ENCODE measurements at regions not wholly inside any gene's neighbourhood (a gene's known extent, or its start where the extent isn't known, plus 50 kb on each side); places are given as distances from the start of the nearest gene placed in this dataset.

- ATAC-seq, result no peak
Observed at GRCh38 chr9:18346745-18347144, 127.2 kb upstream of the ADAMTSL1 start.

DNA sequence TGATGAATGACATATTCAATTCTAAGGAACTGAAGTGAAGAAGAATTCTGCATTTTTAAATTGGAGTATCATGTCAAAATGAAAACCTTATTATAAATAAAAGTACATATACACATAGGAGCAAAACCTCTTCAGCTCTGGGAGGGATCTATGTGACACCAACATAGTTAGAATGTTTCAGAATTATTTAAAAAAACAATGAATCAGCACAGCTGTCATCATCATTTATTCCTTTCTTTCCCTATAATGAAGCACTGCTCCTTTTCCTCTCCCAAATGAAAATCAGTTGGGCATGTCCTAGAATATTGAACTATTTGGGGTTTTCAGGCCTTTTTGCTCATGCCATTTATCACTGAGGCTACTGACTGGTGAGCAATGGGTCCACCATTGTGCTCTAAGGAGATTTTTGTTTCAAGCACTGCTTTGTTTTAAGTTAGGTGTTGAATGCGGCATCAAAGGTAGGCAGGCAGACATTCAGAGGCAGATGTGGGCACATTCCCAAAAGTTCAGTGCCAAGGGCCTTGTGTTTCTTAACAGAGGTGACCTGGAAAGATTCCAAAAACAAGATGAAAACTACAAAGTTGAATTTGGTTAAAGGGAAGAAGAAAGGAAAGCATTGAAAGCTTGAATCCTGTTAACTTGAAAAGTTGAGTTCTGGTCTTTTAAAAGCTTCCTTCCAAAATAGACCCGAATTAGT lies 126.4 kb upstream of the ADAMTSL1 start:
- TF ChIP-seq, protein P1, sequence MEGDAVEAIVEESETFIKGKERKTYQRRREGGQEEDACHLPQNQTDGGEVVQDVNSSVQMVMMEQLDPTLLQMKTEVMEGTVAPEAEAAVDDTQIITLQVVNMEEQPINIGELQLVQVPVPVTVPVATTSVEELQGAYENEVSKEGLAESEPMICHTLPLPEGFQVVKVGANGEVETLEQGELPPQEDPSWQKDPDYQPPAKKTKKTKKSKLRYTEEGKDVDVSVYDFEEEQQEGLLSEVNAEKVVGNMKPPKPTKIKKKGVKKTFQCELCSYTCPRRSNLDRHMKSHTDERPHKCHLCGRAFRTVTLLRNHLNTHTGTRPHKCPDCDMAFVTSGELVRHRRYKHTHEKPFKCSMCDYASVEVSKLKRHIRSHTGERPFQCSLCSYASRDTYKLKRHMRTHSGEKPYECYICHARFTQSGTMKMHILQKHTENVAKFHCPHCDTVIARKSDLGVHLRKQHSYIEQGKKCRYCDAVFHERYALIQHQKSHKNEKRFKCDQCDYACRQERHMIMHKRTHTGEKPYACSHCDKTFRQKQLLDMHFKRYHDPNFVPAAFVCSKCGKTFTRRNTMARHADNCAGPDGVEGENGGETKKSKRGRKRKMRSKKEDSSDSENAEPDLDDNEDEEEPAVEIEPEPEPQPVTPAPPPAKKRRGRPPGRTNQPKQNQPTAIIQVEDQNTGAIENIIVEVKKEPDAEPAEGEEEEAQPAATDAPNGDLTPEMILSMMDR (IDR thresholded peaks at IDR 0.05), result no peak
- no peak overlapping the region for H3K4me3 ChIP-seq
- intact Hi-C loops (cut with DNase I), result no loop called here
- no peak overlapping the region for H3K27ac ChIP-seq
- H3K4me1 ChIP-seq, result peaks cover 0 to 10% (median 5%) of the 10 kb centered on the region in 9 donors
- 30 to 42% methylated on average over 2 of the region's 2 CpGs for WGBS, 2 donors
- no peaks in the 10 kb centered on the region for H3K36me3 ChIP-seq
- no peaks in the 10 kb centered on the region for H3K27me3 ChIP-seq
- ATAC-seq, result no peak
- DNase-seq, result no peak
- no peaks in the 10 kb centered on the region for H3K9me3 ChIP-seq

More at GRCh38 chr9:18346745-18347144, 127.2 kb upstream of the ADAMTSL1 start:
- H3K27ac ChIP-seq, result no peak overlapping the region
- no peaks in the 10 kb centered on the region for H3K27me3 ChIP-seq
- DNase-seq, result no peak
- TF ChIP-seq, protein P1 (IDR thresholded peaks at IDR 0.05), result no peak
- intact Hi-C loops (cut with DNase I), result no loop called here
- WGBS, 2 donors, result 90 to 93% methylated on average over 3 of the region's 3 CpGs
- H3K4me3 ChIP-seq, result no peak overlapping the region
- H3K36me3 ChIP-seq, result no peaks in the 10 kb centered on the region
- H3K4me1 ChIP-seq, result peaks cover 0 to 10% (median 5%) of the 10 kb centered on the region in 9 donors
- no peaks in the 10 kb centered on the region for H3K9me3 ChIP-seq

DNA sequence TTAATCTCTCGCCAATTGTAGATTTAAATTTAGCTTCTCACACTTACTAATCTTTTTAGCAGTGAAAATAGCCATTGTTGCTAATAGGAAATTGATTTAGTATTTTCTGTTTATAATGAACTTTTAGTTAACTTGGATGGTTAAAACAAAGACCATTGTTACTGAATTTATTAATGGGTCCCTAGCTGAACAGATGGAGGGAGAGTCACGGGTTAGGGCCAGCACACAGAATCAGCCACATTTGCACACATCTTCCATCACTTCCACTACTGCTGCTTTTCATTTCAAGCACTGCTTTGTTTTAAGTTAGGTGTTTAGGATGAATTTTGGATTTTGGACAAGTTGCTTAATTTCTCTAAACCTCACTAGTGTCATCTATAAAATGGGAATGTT lies 125.9 kb upstream of the ADAMTSL1 start:
- Histone ChIP-seq H3K4me3 (no peak overlapping the region), H3K27ac (no peak overlapping the region), H3K36me3 (no peaks in the 10 kb centered on the region), H3K9me3 (no peaks in the 10 kb centered on the region), H3K27me3 (no peaks in the 10 kb centered on the region), H3K4me1 (peaks cover 0 to 10% (median 5%) of the 10 kb centered on the region in 9 donors)
- no peak for ATAC-seq
- DNase-seq, result no peak
- intact Hi-C loops (cut with DNase I), result no loop called here
- WGBS, 2 donors, result 59 to 63% methylated on average over 2 of the region's 2 CpGs
- TF ChIP-seq, protein P1 (IDR thresholded peaks at IDR 0.05), result no peak

GRCh38 chr9:18349530-18349929 lies 124.4 kb upstream of the ADAMTSL1 start:
- TF ChIP-seq, protein P1 (IDR thresholded peaks at IDR 0.05), result no peak
- no peak for ATAC-seq
- Histone ChIP-seq H3K36me3 (no peaks in the 10 kb centered on the region), H3K4me1 (peaks cover 0 to 10% (median 5%) of the 10 kb centered on the region in 9 donors), H3K27ac (no peak overlapping the region), H3K27me3 (no peaks in the 10 kb centered on the region), H3K4me3 (no peak overlapping the region), H3K9me3 (no peaks in the 10 kb centered on the region)
- intact Hi-C loops (cut with DNase I), result no loop called here
- no peak for DNase-seq
- WGBS, 2 donors, result 85 to 87% methylated on average over 3 of the region's 3 CpGs
